ENCODE measurements at regions not wholly inside any gene's neighbourhood (a gene's known extent, or its start where the extent isn't known, plus 50 kb on each side); places are given as distances from the start of the nearest gene placed in this dataset.

GRCh38 chr1:239593527-239593926 is 207.2 kb downstream of the CHRM3 start:
- TF ChIP-seq POLR2A (IDR thresholded peaks at IDR 0.05; ENCODE audit: extremely low read depth, insufficient read length) (no peak), MAX (IDR thresholded peaks at IDR 0.05; ENCODE audit: low read depth, low read length) (no peak), CTCF (IDR thresholded peaks at IDR 0.05; ENCODE audit: low read depth, low read length) (no peak)
